Ishikawa (cell line): ENCODE measurements at regions not wholly inside any gene's neighbourhood (a gene's known extent, or its start where the extent isn't known, plus 50 kb on each side); places are given as distances from the start of the nearest gene placed in this dataset.

ENCODE experiments used
- EP300 ChIP-seq: IDR thresholded peaks from 2 replicates; pipeline ENCODE4 v1.6.1; 2012; ENCODE audit warnings: borderline replicate concordance
- TF ChIP-seq, protein P1 (sequence below): IDR thresholded peaks from 2 replicates; pipeline ENCODE4 v1.6.1; 2012

DNA sequence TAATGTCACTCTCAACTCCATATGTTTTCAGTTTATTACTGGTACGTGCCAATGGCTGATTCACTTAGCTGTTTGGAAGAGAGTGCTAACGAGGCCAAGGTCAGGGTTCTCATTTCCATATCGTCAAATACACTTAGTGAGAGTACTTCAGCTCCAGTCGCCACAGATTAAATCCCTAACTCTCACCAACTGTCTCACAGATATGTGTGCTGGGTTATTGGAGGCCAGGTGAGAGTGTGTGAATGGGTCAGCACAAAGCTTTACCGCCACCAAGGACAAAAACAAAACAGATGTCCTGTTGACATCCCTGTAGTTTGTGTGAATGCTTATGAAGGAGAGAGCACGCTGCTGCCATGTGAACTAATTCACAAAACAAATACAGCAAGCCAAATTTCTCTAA, 133.5 kb upstream of the TBL1XR1 start:
- no peak for TF ChIP-seq EP300
- TF ChIP-seq, protein P1, sequence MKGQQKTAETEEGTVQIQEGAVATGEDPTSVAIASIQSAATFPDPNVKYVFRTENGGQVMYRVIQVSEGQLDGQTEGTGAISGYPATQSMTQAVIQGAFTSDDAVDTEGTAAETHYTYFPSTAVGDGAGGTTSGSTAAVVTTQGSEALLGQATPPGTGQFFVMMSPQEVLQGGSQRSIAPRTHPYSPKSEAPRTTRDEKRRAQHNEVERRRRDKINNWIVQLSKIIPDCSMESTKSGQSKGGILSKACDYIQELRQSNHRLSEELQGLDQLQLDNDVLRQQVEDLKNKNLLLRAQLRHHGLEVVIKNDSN = no peak
